ENCODE measurements at regions not wholly inside any gene's neighbourhood (a gene's known extent, or its start where the extent isn't known, plus 50 kb on each side); places are given as distances from the start of the nearest gene placed in this dataset.

DNA sequence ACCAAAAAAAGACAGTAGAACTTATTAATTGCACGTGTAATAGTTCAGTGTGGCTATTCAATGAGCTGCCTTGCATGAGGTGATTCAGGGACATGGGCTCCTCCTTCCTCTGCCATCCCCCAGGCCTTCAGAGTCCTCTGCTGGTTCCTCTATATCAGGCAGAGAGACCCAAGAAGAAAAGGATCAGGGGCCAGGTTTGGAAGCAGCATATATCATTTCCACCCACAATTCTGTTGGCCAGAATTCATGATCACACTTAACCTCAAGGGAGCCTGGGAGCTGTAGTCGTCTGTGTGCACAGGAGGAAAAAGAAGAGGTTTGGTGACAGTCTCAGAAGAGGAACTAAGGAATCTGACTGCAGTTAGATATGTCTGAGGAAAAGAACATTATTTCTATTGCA is 114.0 kb upstream of the GLS start:
- Histone ChIP-seq H3K4me3 (no peak overlapping the region), H3K9me3 (no peaks in the 10 kb centered on the region), H3K27me3 (no peaks in the 10 kb centered on the region), H3K36me3 (no peaks in the 10 kb centered on the region), H3K4me1 (peaks cover 0 to 11% (median 5%) of the 10 kb centered on the region in 4 donors), H3K27ac (no peak overlapping the region)
- WGBS, 2 donors (ENCODE audit: low coverage in 1 of 2), result 62 to 75% methylated on average over 2 of the region's 2 CpGs
- intact Hi-C loops (cut with DNase I; ENCODE audit: low total_unique reads), result no loop called here
- TF ChIP-seq, protein P1, sequence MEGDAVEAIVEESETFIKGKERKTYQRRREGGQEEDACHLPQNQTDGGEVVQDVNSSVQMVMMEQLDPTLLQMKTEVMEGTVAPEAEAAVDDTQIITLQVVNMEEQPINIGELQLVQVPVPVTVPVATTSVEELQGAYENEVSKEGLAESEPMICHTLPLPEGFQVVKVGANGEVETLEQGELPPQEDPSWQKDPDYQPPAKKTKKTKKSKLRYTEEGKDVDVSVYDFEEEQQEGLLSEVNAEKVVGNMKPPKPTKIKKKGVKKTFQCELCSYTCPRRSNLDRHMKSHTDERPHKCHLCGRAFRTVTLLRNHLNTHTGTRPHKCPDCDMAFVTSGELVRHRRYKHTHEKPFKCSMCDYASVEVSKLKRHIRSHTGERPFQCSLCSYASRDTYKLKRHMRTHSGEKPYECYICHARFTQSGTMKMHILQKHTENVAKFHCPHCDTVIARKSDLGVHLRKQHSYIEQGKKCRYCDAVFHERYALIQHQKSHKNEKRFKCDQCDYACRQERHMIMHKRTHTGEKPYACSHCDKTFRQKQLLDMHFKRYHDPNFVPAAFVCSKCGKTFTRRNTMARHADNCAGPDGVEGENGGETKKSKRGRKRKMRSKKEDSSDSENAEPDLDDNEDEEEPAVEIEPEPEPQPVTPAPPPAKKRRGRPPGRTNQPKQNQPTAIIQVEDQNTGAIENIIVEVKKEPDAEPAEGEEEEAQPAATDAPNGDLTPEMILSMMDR (IDR thresholded peaks at IDR 0.05), result no peak
- no peak for TF ChIP-seq POLR2AphosphoS5 (IDR thresholded peaks at IDR 0.05)
- TF ChIP-seq EP300 (IDR thresholded peaks at IDR 0.05; ENCODE audit: low read depth), result no peak
- TF ChIP-seq POLR2A (IDR thresholded peaks at IDR 0.05), result no peak
- DNase-seq, result no peak
- in situ Hi-C loops (cut with MboI; ENCODE audit: low pct_ligation_motif_present in 1 of 4, low pct_unique_long_range_greater_than_20kb in 1 of 4, low sequenced_read_pairs in 3 of 4), result no loop called here

DNA sequence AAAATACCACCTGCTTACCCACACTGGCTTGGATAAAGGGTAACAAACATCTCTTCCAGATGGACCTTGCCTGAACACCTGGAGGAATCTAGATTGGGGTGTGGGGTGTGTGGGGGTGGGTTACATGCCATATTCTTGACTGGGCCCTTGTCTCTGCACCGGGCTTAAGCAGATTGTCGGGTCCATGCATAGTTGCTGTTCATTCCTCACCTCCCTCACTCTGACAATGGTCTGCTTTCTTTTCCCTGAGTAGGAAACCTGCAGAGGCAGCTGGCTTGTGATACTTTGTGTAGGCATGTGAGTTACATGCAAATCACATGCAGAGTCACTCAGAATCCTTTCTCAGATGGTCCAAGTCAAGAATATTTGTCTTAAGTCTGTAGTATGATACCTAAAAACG is 112.8 kb upstream of the GLS start:
- no peak for DNase-seq
- 79 to 88% methylated on average over 1 to 3 of the region's 3 CpGs for WGBS, 2 donors (ENCODE audit: low coverage in 1 of 2)
- intact Hi-C loops (cut with DNase I; ENCODE audit: low total_unique reads), result no loop called here
- Histone ChIP-seq H3K36me3 (no peaks in the 10 kb centered on the region), H3K4me1 (peaks cover 0 to 11% (median 5%) of the 10 kb centered on the region in 4 donors), H3K27me3 (no peaks in the 10 kb centered on the region), H3K27ac (no peak overlapping the region), H3K9me3 (no peaks in the 10 kb centered on the region), H3K4me3 (no peak overlapping the region)
- TF ChIP-seq, protein P1 (IDR thresholded peaks at IDR 0.05), result no peak
- TF ChIP-seq POLR2AphosphoS5 (IDR thresholded peaks at IDR 0.05), result no peak
- no peak for TF ChIP-seq EP300 (IDR thresholded peaks at IDR 0.05; ENCODE audit: low read depth)
- no peak for TF ChIP-seq POLR2A (IDR thresholded peaks at IDR 0.05)
- in situ Hi-C loops (cut with MboI; ENCODE audit: low pct_ligation_motif_present in 1 of 4, low pct_unique_long_range_greater_than_20kb in 1 of 4, low sequenced_read_pairs in 3 of 4), result no loop called here

DNA sequence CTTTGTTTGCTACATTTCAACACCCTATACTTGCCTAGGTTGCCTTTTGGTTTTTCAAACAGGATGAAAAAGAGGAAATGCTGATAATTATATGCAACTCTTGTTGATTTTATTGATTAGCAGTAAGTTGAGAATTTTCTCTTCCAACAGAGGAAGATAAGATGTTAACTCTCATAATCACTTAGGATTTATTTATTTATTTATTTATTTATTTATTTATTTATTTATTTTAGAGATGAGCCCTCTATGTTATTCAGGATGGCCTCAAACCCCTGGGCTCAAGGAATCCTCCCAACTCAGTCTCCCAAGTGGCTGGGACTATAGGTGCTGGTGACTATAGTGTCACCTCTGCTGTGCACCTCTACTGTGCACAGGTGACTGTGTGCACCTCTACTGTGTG is 111.4 kb upstream of the GLS start:
- TF ChIP-seq EP300 (IDR thresholded peaks at IDR 0.05; ENCODE audit: low read depth) (no peak), POLR2AphosphoS5 (IDR thresholded peaks at IDR 0.05) (no peak), POLR2A (IDR thresholded peaks at IDR 0.05) (no peak)
- TF ChIP-seq, protein P1 (IDR thresholded peaks at IDR 0.05), result no peak
- H3K36me3 ChIP-seq, result no peaks in the 10 kb centered on the region
- H3K9me3 ChIP-seq, result no peaks in the 10 kb centered on the region
- H3K27ac ChIP-seq, result no peak overlapping the region
- in situ Hi-C loops (cut with MboI; ENCODE audit: low pct_ligation_motif_present in 1 of 4, low pct_unique_long_range_greater_than_20kb in 1 of 4, low sequenced_read_pairs in 3 of 4) (no loop called here), intact Hi-C loops (cut with DNase I; ENCODE audit: low total_unique reads) (no loop called here)
- no peak overlapping the region for H3K4me3 ChIP-seq
- H3K4me1 ChIP-seq, result peaks cover 0 to 2% (median 0%) of the 10 kb centered on the region in 4 donors
- DNase-seq, result no peak
- no peaks in the 10 kb centered on the region for H3K27me3 ChIP-seq

DNA sequence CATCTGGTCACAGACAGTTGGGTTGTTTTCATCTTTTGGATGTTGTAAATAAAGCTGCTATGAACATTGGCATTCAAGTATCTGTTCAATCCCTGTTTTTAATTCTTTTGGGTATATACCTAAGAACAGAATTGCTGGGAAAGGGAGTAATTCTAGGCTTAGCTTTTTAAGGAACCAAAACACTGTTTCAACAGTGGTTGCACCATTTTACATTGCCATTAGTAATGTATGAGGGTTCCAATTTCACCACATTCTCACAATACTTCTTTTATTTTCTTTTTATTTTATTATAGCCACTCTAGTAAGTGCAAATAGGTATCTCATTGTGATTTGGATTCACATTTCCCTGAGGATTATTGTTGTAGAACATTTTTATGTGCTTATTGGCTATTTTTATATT is 108.9 kb upstream of the GLS start:
- no peaks in the 10 kb centered on the region for H3K27me3 ChIP-seq
- in situ Hi-C loops (cut with MboI; ENCODE audit: low pct_ligation_motif_present in 1 of 4, low pct_unique_long_range_greater_than_20kb in 1 of 4, low sequenced_read_pairs in 3 of 4) (no loop called here), intact Hi-C loops (cut with DNase I; ENCODE audit: low total_unique reads) (no loop called here)
- H3K27ac ChIP-seq, result no peak overlapping the region
- no peak for DNase-seq
- no peaks in the 10 kb centered on the region for H3K4me1 ChIP-seq
- no peaks in the 10 kb centered on the region for H3K36me3 ChIP-seq
- no peak overlapping the region for H3K4me3 ChIP-seq
- no peaks in the 10 kb centered on the region for H3K9me3 ChIP-seq
- TF ChIP-seq POLR2AphosphoS5 (IDR thresholded peaks at IDR 0.05) (no peak), EP300 (IDR thresholded peaks at IDR 0.05; ENCODE audit: low read depth) (no peak), POLR2A (IDR thresholded peaks at IDR 0.05) (no peak)
- TF ChIP-seq, protein P1 (IDR thresholded peaks at IDR 0.05), result no peak

Data from transverse colon (tissue), 4 donors.